H4 (cell line): ENCODE measurements at regions not wholly inside any gene's neighbourhood (a gene's known extent, or its start where the extent isn't known, plus 50 kb on each side); places are given as distances from the start of the nearest gene placed in this dataset.
"Not testable (repeated sequence)": the region's sequence is repeated elsewhere in the genome, so short reads cannot be mapped to it uniquely, and the experiment has no call there.

Source experiments
- DNase-seq: peaks from one replicate; pipeline ENCODE4 v3.0.0-alpha.2; 2015; ENCODE audit warnings: low spot score

GRCh38 chr7:12004581-12004980 is 172.6 kb upstream of the THSD7A start:
- DNase-seq, result no peak

DNA sequence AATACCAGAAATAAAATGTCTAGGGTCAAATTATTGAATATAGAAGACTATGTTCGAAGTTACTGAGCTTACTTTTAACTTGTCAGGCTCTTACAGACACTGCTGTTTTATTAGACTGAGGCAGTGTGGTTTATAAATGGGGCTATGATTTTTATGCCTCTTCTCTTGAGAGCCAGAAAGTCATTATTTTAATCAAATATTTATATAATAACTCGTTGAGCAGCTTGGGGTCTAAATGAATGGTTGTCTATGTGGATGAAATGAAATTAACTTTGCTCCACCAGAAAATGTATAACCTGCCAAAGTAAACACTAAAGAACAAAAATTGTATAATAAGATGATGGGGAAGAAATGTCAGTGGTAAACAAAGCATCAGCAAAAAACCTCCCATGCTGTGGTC is 175.6 kb upstream of the THSD7A start:
- no peak for DNase-seq

GRCh38 chr7:12013983-12014382 is 182.0 kb upstream of the THSD7A start:
- no peak for DNase-seq

- no peak for DNase-seq
These were observed 184.4 kb upstream of the THSD7A start for GRCh38 chr7:12016439-12016838.

GRCh38 chr7:12017046-12017445 is 185.0 kb upstream of the THSD7A start:
- DNase-seq, result no peak

GRCh38 chr7:12022011-12022410 is 189.1 kb upstream of the TMEM106B start:
- not testable (repeated sequence) for DNase-seq

DNA sequence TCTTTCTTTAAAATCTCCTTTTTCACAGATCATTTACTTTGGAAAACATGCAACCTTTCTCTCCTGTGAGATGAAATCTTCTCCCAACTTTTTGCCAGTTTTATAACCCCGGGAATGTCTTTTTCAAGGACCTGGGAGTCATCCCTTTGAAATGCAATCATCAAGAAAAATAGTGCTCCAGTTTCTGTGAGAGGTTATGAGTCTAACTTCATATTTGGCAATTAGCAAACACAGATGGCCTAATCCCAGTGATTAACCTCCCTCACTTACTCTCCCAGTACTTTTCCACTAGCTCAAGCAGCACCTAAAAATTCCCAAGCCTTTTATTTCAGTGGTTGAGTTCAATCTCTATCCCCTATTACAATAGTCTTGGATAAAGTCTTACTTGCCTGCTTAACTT is 185.8 kb upstream of the TMEM106B start:
- no peak for DNase-seq

- DNase-seq, result peak; percentile 20
These were observed 182.6 kb upstream of the TMEM106B start for GRCh38 chr7:12028508-12028907.

DNA sequence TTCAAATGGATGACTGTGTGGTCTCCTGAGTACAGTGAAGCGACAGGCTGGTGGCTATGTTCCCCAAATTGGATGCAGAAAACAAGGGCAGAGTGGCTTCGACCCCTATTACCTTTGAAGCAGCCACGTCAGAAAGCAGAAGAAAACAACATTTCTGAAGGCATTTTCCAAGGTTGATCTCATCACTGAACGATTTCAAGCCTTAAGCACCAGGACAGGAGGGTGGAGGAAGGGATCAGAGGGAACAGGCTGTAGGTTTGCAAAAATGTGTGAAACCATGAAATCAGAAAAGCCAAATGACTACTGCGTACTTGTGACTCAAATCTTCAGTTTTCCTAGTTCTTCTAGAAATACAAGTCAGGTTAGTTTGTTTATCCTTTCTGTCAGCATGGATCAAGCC is 181.0 kb upstream of the TMEM106B start:
- DNase-seq, result peak; percentile 52

DNA sequence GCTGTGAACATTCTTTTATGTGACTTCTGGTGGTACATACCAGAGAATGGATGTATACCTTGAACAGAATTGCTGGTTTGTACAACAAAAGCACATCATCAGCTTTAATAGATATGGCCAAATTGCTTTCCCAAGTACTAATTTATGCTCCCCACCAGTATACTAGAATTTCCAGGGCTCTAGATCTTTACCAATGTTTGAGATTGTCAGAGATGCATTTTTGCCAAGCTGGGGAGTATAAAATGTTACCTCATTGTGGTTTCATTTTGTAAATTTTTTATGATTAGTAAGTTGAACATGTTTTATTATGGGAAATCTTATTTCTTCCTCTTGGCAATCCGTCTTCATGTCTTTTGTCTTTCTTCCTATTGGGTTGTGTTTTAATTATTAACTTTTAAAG is 179.9 kb upstream of the TMEM106B start:
- DNase-seq, result no peak

GRCh38 chr7:12031638-12032037 is 179.5 kb upstream of the TMEM106B start:
- DNase-seq, result peak; percentile 87

- DNase-seq, result no peak
These were observed 178.9 kb upstream of the TMEM106B start for GRCh38 chr7:12032146-12032545.

GRCh38 chr7:12043457-12043856 is 167.6 kb upstream of the TMEM106B start:
- DNase-seq, result not testable (repeated sequence)

DNA sequence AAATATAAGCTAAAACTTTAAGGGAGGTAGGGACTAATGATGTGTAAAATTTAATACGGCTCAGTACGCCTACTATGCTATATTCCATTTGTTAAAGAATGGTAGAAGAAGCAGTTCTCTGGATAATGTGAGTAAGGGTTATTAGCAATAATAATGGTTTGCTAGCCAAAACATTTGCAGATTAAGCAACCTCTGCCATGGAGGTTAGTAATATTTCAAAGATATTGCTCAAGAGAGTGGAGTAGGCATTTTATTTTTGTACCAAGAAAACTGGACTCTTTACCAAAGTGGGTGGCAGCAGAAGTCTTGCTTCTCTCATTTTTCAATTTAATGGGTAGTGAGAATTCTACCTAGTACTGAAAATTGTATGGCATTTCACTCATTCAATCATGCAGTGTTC is 158.9 kb upstream of the TMEM106B start:
- no peak for DNase-seq

DNA sequence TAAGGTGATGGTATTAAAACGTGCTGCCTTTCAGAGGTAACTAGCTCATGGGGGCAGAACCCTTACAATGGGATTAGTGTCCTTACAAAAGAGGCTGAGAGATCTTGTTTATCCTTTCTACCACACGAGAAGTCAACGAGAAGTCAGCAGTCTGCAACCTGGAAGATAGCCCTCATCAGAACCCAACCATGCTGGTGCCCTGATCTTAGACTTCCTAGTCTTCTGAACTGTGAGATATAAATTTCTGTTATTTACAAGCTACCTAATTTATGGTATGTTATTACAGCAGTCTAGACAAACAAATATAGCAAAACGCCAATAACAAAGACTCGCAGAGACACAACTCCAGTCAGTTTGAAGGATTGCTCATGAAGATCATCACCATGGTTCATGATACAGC is 157.5 kb upstream of the TMEM106B start:
- DNase-seq, result no peak

GRCh38 chr7:12054830-12055229 is 156.3 kb upstream of the TMEM106B start:
- DNase-seq, result no peak

- DNase-seq, result no peak
These were observed 154.7 kb upstream of the TMEM106B start for GRCh38 chr7:12056381-12056780.

DNA sequence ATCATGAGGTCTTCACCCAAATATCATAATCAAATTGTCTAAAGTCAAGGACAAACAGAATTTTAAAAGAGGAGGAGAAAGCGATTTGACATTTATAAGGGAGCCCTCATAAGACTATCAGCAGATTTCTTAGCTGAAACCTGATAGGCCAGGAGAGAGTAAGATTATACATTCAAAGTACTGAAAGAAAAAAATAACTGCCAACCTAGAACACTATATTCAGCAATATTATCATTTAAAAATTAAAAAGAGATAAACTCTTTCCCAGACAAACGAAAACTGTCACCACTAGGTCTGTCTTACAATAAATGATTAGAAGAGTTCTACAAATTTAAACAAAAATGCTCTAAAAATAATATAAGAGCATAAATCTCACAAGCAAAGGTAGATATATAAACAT is 154.1 kb upstream of the TMEM106B start:
- DNase-seq, result no peak

DNA sequence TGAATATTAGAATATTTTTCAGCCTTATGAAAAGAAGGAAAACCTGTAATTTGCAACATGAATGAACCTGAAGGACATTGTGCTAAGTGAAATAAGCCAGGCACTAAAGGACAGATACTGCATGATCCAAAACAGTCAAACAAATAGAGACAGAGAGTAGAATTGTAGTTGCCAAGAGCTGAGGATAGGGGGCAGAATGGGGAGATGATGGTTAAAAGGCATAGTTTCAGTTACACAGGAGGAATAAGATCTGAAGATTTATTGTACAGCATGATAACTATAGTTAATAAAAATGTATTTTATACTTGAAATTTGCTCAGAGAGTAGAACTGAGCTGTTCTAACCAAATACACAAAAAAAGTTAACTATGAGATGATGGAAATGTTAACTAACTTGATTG is 149.0 kb upstream of the TMEM106B start:
- peak; percentile 40 for DNase-seq

GRCh38 chr7:12064586-12065127 is 146.4 kb upstream of the TMEM106B start:
- DNase-seq, result no peak

- no peak for DNase-seq
These were observed 145.1 kb upstream of the TMEM106B start for GRCh38 chr7:12066004-12066403.

- no peak for DNase-seq
These were observed 144.6 kb upstream of the TMEM106B start for GRCh38 chr7:12066521-12066920.

- peak; percentile 77 for DNase-seq
These were observed 143.8 kb upstream of the TMEM106B start for GRCh38 chr7:12067156-12067831.

DNA sequence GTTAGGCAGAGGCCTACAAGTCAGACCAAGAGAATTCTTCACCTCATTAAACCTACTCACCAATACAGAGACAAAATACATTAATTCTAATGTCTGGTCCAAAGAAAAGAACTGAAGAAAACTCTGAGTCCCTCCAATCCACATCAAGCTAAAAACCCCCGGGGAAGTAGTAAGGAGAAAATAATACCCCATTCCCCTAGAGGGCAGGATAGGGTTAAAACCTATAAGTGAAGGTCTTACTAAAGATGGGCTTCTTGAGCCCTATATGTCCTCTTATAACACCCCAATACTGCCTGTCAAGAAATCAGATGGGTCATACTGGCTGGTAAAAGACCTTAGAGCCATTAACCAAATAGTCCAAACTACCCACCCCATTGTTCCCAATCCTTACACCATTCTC is 141.3 kb upstream of the TMEM106B start:
- DNase-seq, result no peak
